ENCODE measurements at regions not wholly inside any gene's neighbourhood (a gene's known extent, or its start where the extent isn't known, plus 50 kb on each side); places are given as distances from the start of the nearest gene placed in this dataset.

GRCh38 chr17:409848-410542 is 57.4 kb upstream of the RPH3AL start:
- no peak for TF ChIP-seq CTCF (IDR thresholded peaks at IDR 0.05)
- peak in 1 of 2 donors; percentile 69 for TF ChIP-seq POLR2A (IDR thresholded peaks at IDR 0.05)

All from adrenal gland (tissue), 5 donors.